GM19452 (cell line): ENCODE measurements at regions not wholly inside any gene's neighbourhood (a gene's known extent, or its start where the extent isn't known, plus 50 kb on each side); places are given as distances from the start of the nearest gene placed in this dataset.
"Not testable (repeated sequence)": the region's sequence is repeated elsewhere in the genome, so short reads cannot be mapped to it uniquely, and the experiment has no call there.

Experiments used
- ATAC-seq: cut with Tn5 transposase; IDR thresholded peaks from one replicate; pipeline ENCODE4 v1.9.1; 2021; ENCODE audit not compliant: unreplicated experiment

GRCh38 chr4:9604031-9604892 lies 160.0 kb downstream of the DEFB131A start:
- not testable (repeated sequence) for ATAC-seq

GRCh38 chr4:9604893-9605190 lies 160.6 kb downstream of the DEFB131A start:
- ATAC-seq: not testable (repeated sequence)

- ATAC-seq: no peak
Measured at GRCh38 chr4:9608300-9608699, 164.1 kb downstream of the DEFB131A start.

- ATAC-seq: not testable (repeated sequence)
Measured at GRCh38 chr4:9610321-9610720, 166.1 kb downstream of the DEFB131A start.

GRCh38 chr4:9611101-9611500 lies 166.9 kb downstream of the DEFB131A start:
- ATAC-seq: no peak

- not testable (repeated sequence) for ATAC-seq
Measured at GRCh38 chr4:9636411-9636810, 145.0 kb upstream of the DRD5 start.

GRCh38 chr4:9659678-9660077 lies 121.8 kb upstream of the DRD5 start:
- not testable (repeated sequence) for ATAC-seq

- not testable (repeated sequence) for ATAC-seq
Measured at GRCh38 chr4:9660955-9661354, 120.5 kb upstream of the DRD5 start.

GRCh38 chr4:9670725-9671124 lies 110.7 kb upstream of the DRD5 start:
- ATAC-seq: not testable (repeated sequence)

GRCh38 chr4:9677357-9677756 lies 104.1 kb upstream of the DRD5 start:
- ATAC-seq: not testable (repeated sequence)

- ATAC-seq: no peak
Measured at GRCh38 chr4:9679704-9680478, 101.5 kb upstream of the DRD5 start.

GRCh38 chr4:9683174-9683573 lies 98.3 kb upstream of the DRD5 start:
- ATAC-seq: not testable (repeated sequence)

- not testable (repeated sequence) for ATAC-seq
Measured at GRCh38 chr4:9685016-9685415, 96.4 kb upstream of the DRD5 start.

GRCh38 chr4:9685692-9686091 lies 95.7 kb upstream of the DRD5 start:
- ATAC-seq: no peak

GRCh38 chr4:9690636-9691237 lies 90.7 kb upstream of the DRD5 start:
- not testable (repeated sequence) for ATAC-seq

- ATAC-seq: peak; percentile 100
Measured at GRCh38 chr4:9691238-9692065, 90.0 kb upstream of the DRD5 start.

GRCh38 chr4:9692791-9693491 lies 88.5 kb upstream of the DRD5 start:
- ATAC-seq: not testable (repeated sequence)

- not testable (repeated sequence) for ATAC-seq
Measured at GRCh38 chr4:9694403-9694802, 87.0 kb upstream of the DRD5 start.

GRCh38 chr4:9695994-9696393 lies 85.4 kb upstream of the DRD5 start:
- not testable (repeated sequence) for ATAC-seq

- not testable (repeated sequence) for ATAC-seq
Measured at GRCh38 chr4:9696561-9696960, 84.9 kb upstream of the DRD5 start.
